Neural cell (in vitro differentiated cells): ENCODE measurements at regions not wholly inside any gene's neighbourhood (a gene's known extent, or its start where the extent isn't known, plus 50 kb on each side); places are given as distances from the start of the nearest gene placed in this dataset.

Source experiments
- H2AFZ ChIP-seq: fragments of 200-600, 300-800 bp; sonication (generic), shearing (Covaris generic); 2 replicates; pipeline ENCODE4 v1.6.0; 2014; ENCODE audit warnings: low read depth, mild to moderate bottlenecking, antibody characterized with exemption, low read length, moderate library complexity
- H3F3A ChIP-seq: fragments of 200-600 bp; shearing (Covaris generic); 2 replicates; pipeline ENCODE4 v1.6.1; 2016; ENCODE audit warnings: mild to moderate bottlenecking, moderate library complexity, mixed read lengths, antibody characterized with exemption, low read length; ENCODE audit not compliant: insufficient read depth, poor library complexity, severe bottlenecking
- H3K27ac ChIP-seq: fragments of 200-600, 300-800 bp; sonication (generic), shearing (Covaris generic); 2 replicates; pipeline ENCODE4 v1.5.1; 2014; ENCODE audit warnings: mild to moderate bottlenecking, low read length, moderate library complexity
- H3K27me3 ChIP-seq: fragments of 300-800, 200-600 bp; sonication (generic), shearing (Covaris generic); 2 replicates; pipeline ENCODE4 v1.6.0; 2014; ENCODE audit warnings: mild to moderate bottlenecking, low read depth, low read length, moderate library complexity; ENCODE audit not compliant: insufficient read depth
- H3K36me3 ChIP-seq: fragments of 300-800, 200-600 bp; sonication (generic), shearing (Covaris generic); 2 replicates; pipeline ENCODE4 v1.5.1; 2014; ENCODE audit warnings: mild to moderate bottlenecking, antibody characterized with exemption, low read length, moderate library complexity; ENCODE audit not compliant: insufficient read depth
- H3K4me2 ChIP-seq: fragments of 300-800, 200-600 bp; sonication (generic), shearing (Covaris generic); 2 replicates; pipeline ENCODE4 v1.6.0; 2014; ENCODE audit warnings: mild to moderate bottlenecking, low read length
- H3K4me3 ChIP-seq: fragments of 300-800, 200-600 bp; sonication (generic), shearing (Covaris generic); 2 replicates; pipeline ENCODE4 v1.5.1; 2014; ENCODE audit warnings: mild to moderate bottlenecking, low read length, moderate library complexity
- H3K79me2 ChIP-seq: fragments of 200-600 bp; shearing (Covaris generic); replicated peaks from 2 replicates; pipeline ENCODE4 v1.6.0; 2014; ENCODE audit warnings: mild to moderate bottlenecking, low read length, moderate library complexity; ENCODE audit not compliant: insufficient read depth
- H3K9ac ChIP-seq: fragments of 300-800, 200-600 bp; sonication (generic), shearing (Covaris generic); 2 replicates; pipeline ENCODE4 v1.6.1; 2016; ENCODE audit warnings: mild to moderate bottlenecking, low read length, mixed read lengths
- H3K9me2 ChIP-seq: fragments of 200-600 bp; shearing (Covaris generic); 2 replicates; pipeline ENCODE4 v1.6.1; 2016; ENCODE audit warnings: mild to moderate bottlenecking, low read length, mixed read lengths; ENCODE audit not compliant: insufficient read depth
- H3K9me3 ChIP-seq: fragments of 200-600, 300-800 bp; sonication (generic), shearing (Covaris generic); 2 replicates; pipeline ENCODE4 v1.6.1; 2016; ENCODE audit warnings: mild to moderate bottlenecking, mixed run types, low read length, moderate library complexity, mixed read lengths
- H4K20me1 ChIP-seq: fragments of 200-600 bp; shearing (Covaris generic); 2 replicates; pipeline ENCODE4 v1.6.1; 2016; ENCODE audit warnings: mild to moderate bottlenecking, mixed run types; ENCODE audit not compliant: insufficient read depth
- CTCF ChIP-seq: fragments of 450-650 bp; IDR thresholded peaks from 2 replicates; pipeline ENCODE4 v1.5.1; 2014; ENCODE audit warnings: antibody characterized with exemption, mild to moderate bottlenecking, moderate library complexity; ENCODE audit not compliant: poor library complexity, severe bottlenecking
- EP300 ChIP-seq: fragments of 450-650 bp; conservative IDR thresholded peaks from 2 replicates; pipeline ENCODE4 v1.6.1; 2014; ENCODE audit warnings: antibody characterized with exemption, mild to moderate bottlenecking, moderate library complexity; ENCODE audit not compliant: poor library complexity, severe bottlenecking
- EZH2 ChIP-seq: fragments of 200-600, 300-800 bp; shearing (Covaris generic), sonication (generic); IDR thresholded peaks from 2 replicates; pipeline ENCODE4 v1.6.1; 2014; ENCODE audit warnings: antibody characterized with exemption, low read length, borderline replicate concordance, mild to moderate bottlenecking; ENCODE audit not compliant: insufficient read depth, poor library complexity, severe bottlenecking
- MXI1 ChIP-seq: fragments of 450-650 bp; conservative IDR thresholded peaks from 2 replicates; pipeline ENCODE4 v1.6.1; 2014; ENCODE audit warnings: antibody characterized with exemption, mild to moderate bottlenecking; ENCODE audit not compliant: poor library complexity, severe bottlenecking
- POLR2AphosphoS5 ChIP-seq: IDR thresholded peaks from 2 replicates; pipeline ENCODE4 v1.6.1; 2012
- RAD21 ChIP-seq: fragments of 450-650 bp; conservative IDR thresholded peaks from 2 replicates; pipeline ENCODE4 v1.6.1; 2014; ENCODE audit warnings: antibody characterized with exemption, mild to moderate bottlenecking, moderate library complexity
- REST ChIP-seq: IDR thresholded peaks from 2 replicates; pipeline ENCODE4 v1.6.1; 2012; ENCODE audit warnings: borderline replicate concordance
- SMC3 ChIP-seq: fragments of 450-650 bp; conservative IDR thresholded peaks from 2 replicates; pipeline ENCODE4 v1.6.1; 2014; ENCODE audit warnings: antibody characterized with exemption, mild to moderate bottlenecking, moderate library complexity; ENCODE audit not compliant: poor library complexity
- TAF1 ChIP-seq: IDR thresholded peaks from 2 replicates; pipeline ENCODE4 v1.6.1; 2012; ENCODE audit warnings: low read depth

GRCh38 chr2:204249437-204249836 is 295.8 kb upstream of the PARD3B start:
- H3K27ac ChIP-seq = no peak overlapping the region
- no peaks in the 10 kb centered on the region for H3K9me3 ChIP-seq
- no peak overlapping the region for H3K9ac ChIP-seq
- H3K36me3 ChIP-seq = no peaks in the 10 kb centered on the region
- no peak overlapping the region for H3K4me2 ChIP-seq
- no peaks in the 10 kb centered on the region for H3K79me2 ChIP-seq
- no peaks in the 10 kb centered on the region for H3K27me3 ChIP-seq
- H3K9me2 ChIP-seq = no peaks in the 10 kb centered on the region
- H3F3A ChIP-seq = no peaks in the 10 kb centered on the region
- no peak for TF ChIP-seq EP300
- TF ChIP-seq REST = no peak
- TF ChIP-seq RAD21 = no peak
- TF ChIP-seq SMC3 = no peak
- TF ChIP-seq EZH2 = no peak
- no peak for TF ChIP-seq CTCF
- no peak for TF ChIP-seq TAF1
- TF ChIP-seq MXI1 = no peak
- no peak for TF ChIP-seq POLR2AphosphoS5
- H3K4me3 ChIP-seq = no peak overlapping the region
- no peak overlapping the region for H2AFZ ChIP-seq
- H4K20me1 ChIP-seq = no peaks in the 10 kb centered on the region

GRCh38 chr2:204250692-204251091 is 294.6 kb upstream of the PARD3B start:
- Histone ChIP-seq H3K4me3 (no peak overlapping the region), H3F3A (no peaks in the 10 kb centered on the region), H3K4me2 (no peak overlapping the region), H4K20me1 (no peaks in the 10 kb centered on the region), H2AFZ (no peak overlapping the region), H3K9ac (no peak overlapping the region), H3K36me3 (no peaks in the 10 kb centered on the region), H3K27me3 (no peaks in the 10 kb centered on the region), H3K27ac (no peak overlapping the region), H3K79me2 (no peaks in the 10 kb centered on the region), H3K9me3 (no peaks in the 10 kb centered on the region), H3K9me2 (no peaks in the 10 kb centered on the region)
- no peak for TF ChIP-seq TAF1
- no peak for TF ChIP-seq CTCF
- TF ChIP-seq RAD21 = no peak
- TF ChIP-seq POLR2AphosphoS5 = no peak
- TF ChIP-seq EZH2 = no peak
- no peak for TF ChIP-seq MXI1
- TF ChIP-seq EP300 = no peak
- no peak for TF ChIP-seq SMC3
- no peak for TF ChIP-seq REST
